Karpas-422 (cell line): ENCODE measurements at regions not wholly inside any gene's neighbourhood (a gene's known extent, or its start where the extent isn't known, plus 50 kb on each side); places are given as distances from the start of the nearest gene placed in this dataset.

ENCODE experiments used
- DNase-seq: peaks from one replicate; pipeline ENCODE4 v3.0.0-alpha.2; 2015
- H2AFZ ChIP-seq: fragments of 200-600 bp; sonication (generic); 2 replicates; pipeline ENCODE4 v1.6.1; 2014; ENCODE audit warnings: antibody characterized with exemption, low read length, mixed read lengths
- H3K27ac ChIP-seq: fragments of 200-600 bp; sonication (generic); 2 replicates; pipeline ENCODE4 v1.5.1; 2014; ENCODE audit warnings: mild to moderate bottlenecking, low read length, moderate library complexity
- H3K27me3 ChIP-seq: fragments of 200-600 bp; sonication (generic); 2 replicates; pipeline ENCODE4 v1.6.1; 2014; ENCODE audit warnings: low read length, mixed read lengths
- H3K36me3 ChIP-seq: fragments of 200-600 bp; sonication (generic); 2 replicates; pipeline ENCODE4 v1.6.1; 2014; ENCODE audit warnings: low read length, mixed read lengths; ENCODE audit not compliant: insufficient read depth
- H3K4me1 ChIP-seq: fragments of 200-600 bp; sonication (generic); 2 replicates; pipeline ENCODE4 v1.6.1; 2014; ENCODE audit warnings: mild to moderate bottlenecking, low read length, mixed read lengths
- H3K4me2 ChIP-seq: fragments of 200-600 bp; sonication (generic); 2 replicates; pipeline ENCODE4 v1.6.1; 2014; ENCODE audit warnings: low read length, low read depth, mild to moderate bottlenecking; ENCODE audit not compliant: poor library complexity, severe bottlenecking
- H3K4me3 ChIP-seq: fragments of 200-600 bp; sonication (generic); 2 replicates; pipeline ENCODE4 v1.5.1; 2014; ENCODE audit warnings: mild to moderate bottlenecking, antibody characterized with exemption, low read length, mixed read lengths
- H3K79me2 ChIP-seq: fragments of 200-600 bp; sonication (generic); 2 replicates; pipeline ENCODE4 v1.6.1; 2014; ENCODE audit warnings: mild to moderate bottlenecking, low read length, mixed read lengths
- H3K9ac ChIP-seq: fragments of 200-600 bp; sonication (generic); 2 replicates; pipeline ENCODE4 v1.6.0; 2014; ENCODE audit warnings: low read length
- H3K9me2 ChIP-seq: fragments of 200-600 bp; sonication (generic), shearing (Covaris generic); replicated peaks from 2 replicates; pipeline ENCODE4 v1.6.0; 2014; ENCODE audit warnings: mild to moderate bottlenecking, low read length, moderate library complexity; ENCODE audit not compliant: insufficient read depth
- H3K9me3 ChIP-seq: fragments of 300-700, 200-600 bp; sonication (generic); 2 replicates; pipeline ENCODE4 v1.6.1; 2014; ENCODE audit warnings: low read length, mixed read lengths
- H4K20me1 ChIP-seq: fragments of 200-600 bp; sonication (generic); 2 replicates; pipeline ENCODE4 v1.6.1; 2014; ENCODE audit warnings: mild to moderate bottlenecking, antibody characterized with exemption, low read length, low read depth; ENCODE audit not compliant: insufficient read depth

- no peaks in the 10 kb centered on the region for H3K4me1 ChIP-seq
- H3K27ac ChIP-seq: no peak overlapping the region
- no peak for DNase-seq
- H3K9me3 ChIP-seq: no peaks in the 10 kb centered on the region
- H4K20me1 ChIP-seq: no peaks in the 10 kb centered on the region
- H3K36me3 ChIP-seq: no peaks in the 10 kb centered on the region
- no peak overlapping the region for H3K4me3 ChIP-seq
- no peaks in the 10 kb centered on the region for H3K27me3 ChIP-seq
- no peak overlapping the region for H3K4me2 ChIP-seq
- H3K79me2 ChIP-seq: no peaks in the 10 kb centered on the region
- H3K9me2 ChIP-seq: no peaks in the 10 kb centered on the region
- H2AFZ ChIP-seq: no peak overlapping the region
- H3K9ac ChIP-seq: no peak overlapping the region
Measured at GRCh38 chr10:7077880-7078279, 333.0 kb downstream of the SFMBT2 start.

GRCh38 chr10:7075851-7076250 is 335.0 kb downstream of the SFMBT2 start:
- Histone ChIP-seq H3K9me3 (no peaks in the 10 kb centered on the region), H3K27me3 (no peaks in the 10 kb centered on the region), H3K4me1 (no peaks in the 10 kb centered on the region), H3K4me2 (no peak overlapping the region), H3K36me3 (no peaks in the 10 kb centered on the region), H4K20me1 (no peaks in the 10 kb centered on the region), H3K27ac (no peak overlapping the region), H3K4me3 (no peak overlapping the region), H3K9me2 (no peaks in the 10 kb centered on the region), H2AFZ (no peak overlapping the region), H3K9ac (no peak overlapping the region), H3K79me2 (no peaks in the 10 kb centered on the region)
- no peak for DNase-seq

GRCh38 chr10:7075110-7075509 is 335.7 kb downstream of the SFMBT2 start:
- Histone ChIP-seq H3K4me3 (no peak overlapping the region), H3K36me3 (no peaks in the 10 kb centered on the region), H3K27me3 (no peaks in the 10 kb centered on the region), H3K79me2 (no peaks in the 10 kb centered on the region), H3K9ac (no peak overlapping the region), H3K27ac (no peak overlapping the region), H3K4me2 (no peak overlapping the region), H2AFZ (no peak overlapping the region), H3K9me2 (no peaks in the 10 kb centered on the region), H3K9me3 (no peaks in the 10 kb centered on the region), H3K4me1 (no peaks in the 10 kb centered on the region), H4K20me1 (no peaks in the 10 kb centered on the region)
- DNase-seq: no peak

DNA sequence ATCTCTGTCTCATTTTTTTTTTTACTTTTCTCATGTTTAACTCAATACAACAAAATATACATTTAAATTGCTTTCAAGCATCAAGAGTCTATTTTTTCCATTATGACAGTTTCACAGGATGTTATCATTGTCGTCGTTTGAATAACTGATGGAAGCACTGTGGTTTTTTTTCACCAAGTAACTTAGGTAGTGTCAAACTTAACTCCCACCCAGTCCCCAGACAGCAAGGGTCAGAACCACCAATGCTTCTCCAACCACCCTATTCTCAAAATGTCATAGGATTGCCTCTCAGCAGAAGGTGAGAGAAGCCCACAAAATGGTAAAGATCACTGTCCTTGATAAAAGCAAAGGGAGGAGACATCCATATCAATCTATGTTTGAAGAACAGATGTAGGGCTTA is 339.4 kb downstream of the SFMBT2 start:
- Histone ChIP-seq H3K4me3 (no peak overlapping the region), H3K9me3 (no peaks in the 10 kb centered on the region), H3K4me2 (no peak overlapping the region), H3K27ac (no peak overlapping the region), H3K79me2 (no peaks in the 10 kb centered on the region), H3K9me2 (no peaks in the 10 kb centered on the region), H4K20me1 (no peaks in the 10 kb centered on the region), H3K27me3 (no peaks in the 10 kb centered on the region), H3K9ac (no peak overlapping the region), H3K4me1 (no peaks in the 10 kb centered on the region), H3K36me3 (no peaks in the 10 kb centered on the region), H2AFZ (no peak overlapping the region)
- no peak for DNase-seq

DNA sequence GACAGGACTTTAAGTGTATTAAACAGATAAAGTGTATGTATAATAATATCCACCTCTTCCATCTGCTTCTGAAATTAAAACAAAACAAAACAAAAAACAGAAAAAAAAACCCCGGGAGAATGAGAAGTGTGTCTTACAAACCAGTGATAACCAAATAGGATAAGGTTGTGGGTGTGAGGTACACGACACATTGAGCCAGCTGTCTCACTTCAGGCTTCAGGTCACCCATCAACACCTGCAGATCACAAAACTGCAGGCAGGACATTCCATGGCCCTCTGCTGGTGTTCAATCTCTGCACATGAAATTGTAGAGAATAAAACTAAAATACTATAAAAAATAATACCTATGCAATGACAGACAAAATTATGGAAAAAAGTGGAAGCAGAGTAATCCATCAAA is 339.9 kb downstream of the SFMBT2 start:
- H3K4me2 ChIP-seq: no peak overlapping the region

DNA sequence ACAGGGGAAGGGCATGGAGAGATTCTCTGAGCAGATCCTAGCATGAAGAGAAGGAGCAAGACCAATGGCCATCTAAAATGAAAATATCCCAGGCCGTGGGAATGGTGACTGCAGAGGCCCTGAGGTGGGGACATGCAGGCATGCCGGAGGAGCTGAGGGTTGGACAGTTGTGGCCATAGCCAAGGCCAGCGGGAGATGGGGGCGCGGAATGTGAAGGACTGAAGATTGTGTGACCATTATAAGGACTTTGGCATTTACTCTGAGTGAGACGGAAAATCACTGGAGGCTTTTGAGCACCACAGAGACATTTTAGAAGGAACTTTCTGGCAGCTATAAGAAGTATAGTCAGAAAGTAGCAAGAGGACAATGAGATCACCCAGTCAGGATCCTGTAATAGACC is 341.1 kb downstream of the SFMBT2 start:
- Histone ChIP-seq H2AFZ (no peak overlapping the region), H3K27me3 (no peaks in the 10 kb centered on the region), H3K9me3 (no peaks in the 10 kb centered on the region), H3K27ac (no peak overlapping the region), H4K20me1 (no peaks in the 10 kb centered on the region), H3K4me1 (no peaks in the 10 kb centered on the region), H3K4me3 (no peak overlapping the region), H3K4me2 (no peak overlapping the region), H3K9ac (no peak overlapping the region), H3K9me2 (no peaks in the 10 kb centered on the region), H3K79me2 (no peaks in the 10 kb centered on the region), H3K36me3 (no peaks in the 10 kb centered on the region)
- DNase-seq: no peak

More for the DNA sequence above, 339.9 kb downstream of the SFMBT2 start:
- H3K9me2 ChIP-seq: no peaks in the 10 kb centered on the region
- H3K79me2 ChIP-seq: no peaks in the 10 kb centered on the region
- H3K27ac ChIP-seq: no peak overlapping the region
- H3K9ac ChIP-seq: no peak overlapping the region
- no peak overlapping the region for H3K4me3 ChIP-seq
- no peaks in the 10 kb centered on the region for H3K9me3 ChIP-seq
- no peak overlapping the region for H2AFZ ChIP-seq
- H3K4me1 ChIP-seq: no peaks in the 10 kb centered on the region
- no peaks in the 10 kb centered on the region for H3K36me3 ChIP-seq
- no peaks in the 10 kb centered on the region for H4K20me1 ChIP-seq
- DNase-seq: no peak
- H3K27me3 ChIP-seq: no peaks in the 10 kb centered on the region

DNA sequence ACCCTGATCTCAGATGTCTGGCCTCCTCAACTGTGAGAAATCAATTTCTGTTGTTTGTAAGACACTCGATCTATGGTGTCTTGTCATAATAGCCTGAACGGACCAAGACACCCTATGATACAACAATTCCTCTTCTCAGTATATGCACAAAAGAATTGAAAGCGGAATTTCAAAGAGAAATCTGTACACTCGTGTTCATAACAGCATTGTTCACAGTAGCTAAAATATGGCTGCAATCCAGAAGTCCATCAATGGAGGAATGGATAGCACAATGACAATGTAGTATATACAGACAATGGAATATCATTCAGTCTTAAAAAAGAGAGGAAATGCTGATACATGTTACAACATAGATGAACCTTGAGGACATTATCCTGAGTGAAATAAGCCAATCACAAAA is 354.6 kb downstream of the SFMBT2 start:
- DNase-seq: no peak
- Histone ChIP-seq H2AFZ (no peak overlapping the region), H3K9me3 (no peaks in the 10 kb centered on the region), H3K27ac (no peak overlapping the region), H3K9me2 (no peaks in the 10 kb centered on the region), H3K79me2 (no peaks in the 10 kb centered on the region), H3K27me3 (no peaks in the 10 kb centered on the region), H3K4me2 (no peak overlapping the region), H4K20me1 (no peaks in the 10 kb centered on the region), H3K4me1 (no peaks in the 10 kb centered on the region), H3K4me3 (no peak overlapping the region), H3K36me3 (no peaks in the 10 kb centered on the region), H3K9ac (no peak overlapping the region)

GRCh38 chr10:7054915-7055314 is 355.9 kb downstream of the SFMBT2 start:
- Histone ChIP-seq H3K9me2 (no peaks in the 10 kb centered on the region), H3K4me3 (no peak overlapping the region), H3K27ac (no peak overlapping the region), H2AFZ (no peak overlapping the region), H3K36me3 (no peaks in the 10 kb centered on the region), H3K27me3 (no peaks in the 10 kb centered on the region), H3K4me2 (no peak overlapping the region), H3K4me1 (no peaks in the 10 kb centered on the region), H3K9me3 (no peaks in the 10 kb centered on the region), H3K79me2 (no peaks in the 10 kb centered on the region), H4K20me1 (no peaks in the 10 kb centered on the region), H3K9ac (no peak overlapping the region)
- DNase-seq: peak; percentile 88

DNA sequence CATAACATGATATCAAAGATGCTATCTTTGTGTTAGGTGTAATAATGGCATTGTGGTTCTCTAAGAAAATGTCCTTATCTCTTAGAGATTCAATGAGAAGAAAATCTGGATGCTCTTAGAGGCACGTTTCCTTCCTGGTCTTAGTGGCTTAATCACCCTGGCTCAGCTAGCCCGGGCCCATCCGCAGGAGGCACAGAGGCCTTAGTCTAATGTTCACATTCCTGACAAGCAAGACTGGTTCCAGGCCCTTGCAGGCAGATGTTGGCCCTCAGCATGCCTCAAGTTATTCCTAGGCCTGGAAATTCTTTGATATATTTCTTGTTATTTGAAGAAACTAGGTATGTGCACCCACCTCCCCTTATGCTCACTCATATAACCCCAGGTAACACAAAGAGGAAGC is 357.6 kb downstream of the SFMBT2 start:
- H2AFZ ChIP-seq: no peak overlapping the region
- H3K27me3 ChIP-seq: no peaks in the 10 kb centered on the region
- no peak overlapping the region for H3K9ac ChIP-seq
- no peaks in the 10 kb centered on the region for H3K36me3 ChIP-seq
- H3K4me3 ChIP-seq: no peak overlapping the region
- no peak overlapping the region for H3K4me2 ChIP-seq
- no peaks in the 10 kb centered on the region for H3K9me3 ChIP-seq
- no peak overlapping the region for H3K27ac ChIP-seq
- no peak for DNase-seq
- no peaks in the 10 kb centered on the region for H3K4me1 ChIP-seq
- no peaks in the 10 kb centered on the region for H3K79me2 ChIP-seq
- no peaks in the 10 kb centered on the region for H4K20me1 ChIP-seq
- no peaks in the 10 kb centered on the region for H3K9me2 ChIP-seq
